OCI-M2 (cell line): ENCODE measurements at regions not wholly inside any gene's neighbourhood (a gene's known extent, or its start where the extent isn't known, plus 50 kb on each side); places are given as distances from the start of the nearest gene placed in this dataset.
"Not testable (repeated sequence)": the region's sequence is repeated elsewhere in the genome, so short reads cannot be mapped to it uniquely, and the experiment has no call there.

ENCODE experiments used
- DNase-seq: peaks from one replicate; lab custom pipeline; 2025; ENCODE audit not compliant: unreplicated experiment; lab: John Stamatoyannopoulos, UW

- no peak for DNase-seq
Observed at GRCh38 chr6:164057876-164058275, 643.4 kb downstream of the QKI start.

- no peak for DNase-seq
Observed at GRCh38 chr6:164051427-164051826, 636.9 kb downstream of the QKI start.

- no peak for DNase-seq
Observed at GRCh38 chr6:164049517-164049988, 635.0 kb downstream of the QKI start.

- no peak for DNase-seq
Observed at GRCh38 chr6:164048840-164049516, 634.5 kb downstream of the QKI start.

GRCh38 chr6:164045082-164045481, 630.6 kb downstream of the QKI start:
- no peak for DNase-seq

GRCh38 chr6:164043656-164044055, 629.1 kb downstream of the QKI start:
- not testable (repeated sequence) for DNase-seq

GRCh38 chr6:164042212-164042611, 627.7 kb downstream of the QKI start:
- no peak for DNase-seq

- DNase-seq, result no peak
Observed at GRCh38 chr6:164040994-164041393, 626.5 kb downstream of the QKI start.

GRCh38 chr6:164039954-164040375, 625.4 kb downstream of the QKI start:
- DNase-seq, result no peak

- no peak for DNase-seq
Observed at GRCh38 chr6:164037171-164037870, 622.8 kb downstream of the QKI start.

- no peak for DNase-seq
Observed at GRCh38 chr6:164035900-164036485, 621.5 kb downstream of the QKI start.

- no peak for DNase-seq
Observed at GRCh38 chr6:164034602-164035140, 620.2 kb downstream of the QKI start.

GRCh38 chr6:164025180-164025579, 610.7 kb downstream of the QKI start:
- DNase-seq, result no peak

- no peak for DNase-seq
Observed at GRCh38 chr6:164023535-164023934, 609.0 kb downstream of the QKI start.

- DNase-seq, result no peak
Observed at GRCh38 chr6:164022632-164023031, 608.1 kb downstream of the QKI start.

- no peak for DNase-seq
Observed at GRCh38 chr6:164021589-164022250, 607.2 kb downstream of the QKI start.

- no peak for DNase-seq
Observed at GRCh38 chr6:164020142-164020541, 605.6 kb downstream of the QKI start.

- DNase-seq, result no peak
Observed at GRCh38 chr6:164018133-164018532, 603.6 kb downstream of the QKI start.

- no peak for DNase-seq
Observed at GRCh38 chr6:164016056-164016455, 601.5 kb downstream of the QKI start.

- no peak for DNase-seq
Observed at GRCh38 chr6:164015088-164015484, 600.6 kb downstream of the QKI start.

- DNase-seq, result no peak
Observed at GRCh38 chr6:164014346-164015087, 600.0 kb downstream of the QKI start.
